Astrocyte of the cerebellum (primary cell): ENCODE measurements at regions not wholly inside any gene's neighbourhood (a gene's known extent, or its start where the extent isn't known, plus 50 kb on each side); places are given as distances from the start of the nearest gene placed in this dataset.
"Not testable (repeated sequence)": the region's sequence is repeated elsewhere in the genome, so short reads cannot be mapped to it uniquely, and the experiment has no call there.

Source experiments
- DNase-seq: peaks from one replicate; pipeline ENCODE4 v3.0.0-alpha.2; 2011; ENCODE audit warnings: low read depth
- H3K4me3 ChIP-seq: 2 replicates; pipeline ENCODE4 v1.5.1; 2011; ENCODE audit warnings: mild to moderate bottlenecking, low read depth, low read length, moderate library complexity
- in situ Hi-C: cut with HindIII; loops from 2 replicates; pipeline ENCODE4 v1.10.0; 2017; ENCODE audit warnings: low sequenced_read_pairs
- TF ChIP-seq, protein P1 (sequence below): IDR thresholded peaks from 2 replicates; pipeline ENCODE4 v1.5.1; 2012; ENCODE audit warnings: low read length, low read depth, moderate library complexity, mild to moderate bottlenecking; ENCODE audit errors: missing control alignments

- DNase-seq: no peak
- H3K4me3 ChIP-seq: no peak overlapping the region
- TF ChIP-seq, protein P1, sequence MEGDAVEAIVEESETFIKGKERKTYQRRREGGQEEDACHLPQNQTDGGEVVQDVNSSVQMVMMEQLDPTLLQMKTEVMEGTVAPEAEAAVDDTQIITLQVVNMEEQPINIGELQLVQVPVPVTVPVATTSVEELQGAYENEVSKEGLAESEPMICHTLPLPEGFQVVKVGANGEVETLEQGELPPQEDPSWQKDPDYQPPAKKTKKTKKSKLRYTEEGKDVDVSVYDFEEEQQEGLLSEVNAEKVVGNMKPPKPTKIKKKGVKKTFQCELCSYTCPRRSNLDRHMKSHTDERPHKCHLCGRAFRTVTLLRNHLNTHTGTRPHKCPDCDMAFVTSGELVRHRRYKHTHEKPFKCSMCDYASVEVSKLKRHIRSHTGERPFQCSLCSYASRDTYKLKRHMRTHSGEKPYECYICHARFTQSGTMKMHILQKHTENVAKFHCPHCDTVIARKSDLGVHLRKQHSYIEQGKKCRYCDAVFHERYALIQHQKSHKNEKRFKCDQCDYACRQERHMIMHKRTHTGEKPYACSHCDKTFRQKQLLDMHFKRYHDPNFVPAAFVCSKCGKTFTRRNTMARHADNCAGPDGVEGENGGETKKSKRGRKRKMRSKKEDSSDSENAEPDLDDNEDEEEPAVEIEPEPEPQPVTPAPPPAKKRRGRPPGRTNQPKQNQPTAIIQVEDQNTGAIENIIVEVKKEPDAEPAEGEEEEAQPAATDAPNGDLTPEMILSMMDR: no peak
- in situ Hi-C loops: no loop called here
These were observed 339.9 kb upstream of the SPRY2 start for GRCh38 chr13:80680786-80681366.

GRCh38 chr13:80679423-80679822 lies 338.5 kb upstream of the SPRY2 start:
- TF ChIP-seq, protein P1: no peak
- H3K4me3 ChIP-seq: no peak overlapping the region
- DNase-seq: no peak
- in situ Hi-C loops: no loop called here

DNA sequence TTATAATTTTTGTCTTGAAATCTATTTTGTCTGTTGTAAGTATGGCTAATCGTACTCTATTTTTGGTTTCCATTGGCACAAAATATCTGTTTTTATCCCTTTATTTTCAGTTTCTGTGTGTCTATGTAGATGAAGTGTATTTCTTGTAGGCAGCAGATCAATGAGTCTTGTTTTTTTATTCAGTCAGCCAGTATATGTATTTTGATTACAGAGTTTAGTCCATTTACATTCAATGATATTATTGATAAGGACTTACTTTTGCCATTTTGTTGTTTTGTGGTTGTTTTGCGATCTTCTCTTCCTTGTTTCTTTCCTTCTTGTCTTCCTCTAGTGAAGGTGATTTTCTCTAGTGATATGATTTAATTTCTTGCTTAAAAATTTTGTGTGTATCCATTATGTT lies 336.3 kb upstream of the SPRY2 start:
- TF ChIP-seq, protein P1: no peak
- no peak overlapping the region for H3K4me3 ChIP-seq
- in situ Hi-C loops: no loop called here

DNA sequence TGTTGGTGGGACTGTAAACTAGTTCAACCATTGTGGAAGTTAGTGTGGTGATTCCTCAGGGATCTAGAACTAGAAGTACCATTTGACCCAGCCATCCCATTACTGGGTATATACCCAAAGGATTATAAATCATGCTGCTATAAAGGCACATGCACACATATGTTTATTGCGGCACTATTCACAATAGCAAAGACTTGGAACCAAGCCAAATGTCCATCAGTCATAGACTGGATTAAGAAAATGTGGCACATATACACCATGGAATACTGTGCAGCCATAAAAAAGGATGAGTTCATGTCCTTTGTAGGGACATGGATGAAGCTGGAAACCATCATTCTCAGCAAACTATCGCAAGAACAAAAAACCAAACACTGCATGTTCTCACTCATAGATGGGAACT lies 334.5 kb upstream of the SPRY2 start:
- H3K4me3 ChIP-seq, in situ Hi-C loops, DNase-seq: not testable (repeated sequence)

More for the DNA sequence above, 336.3 kb upstream of the SPRY2 start:
- DNase-seq: no peak

GRCh38 chr13:80671773-80672172 lies 330.8 kb upstream of the SPRY2 start:
- no peak for DNase-seq
- TF ChIP-seq, protein P1: no peak
- no peak overlapping the region for H3K4me3 ChIP-seq
- in situ Hi-C loops: no loop called here

GRCh38 chr13:80669112-80669511 lies 328.2 kb upstream of the SPRY2 start:
- TF ChIP-seq, protein P1: no peak
- in situ Hi-C loops: no loop called here
- no peak for DNase-seq
- no peak overlapping the region for H3K4me3 ChIP-seq

- DNase-seq: no peak
- in situ Hi-C loops: no loop called here
- TF ChIP-seq, protein P1: no peak
- H3K4me3 ChIP-seq: no peak overlapping the region
These were observed 327.5 kb upstream of the SPRY2 start for GRCh38 chr13:80668452-80668851.
